GM18505 (cell line): ENCODE measurements at regions not wholly inside any gene's neighbourhood (a gene's known extent, or its start where the extent isn't known, plus 50 kb on each side); places are given as distances from the start of the nearest gene placed in this dataset.
"Not testable (repeated sequence)": the region's sequence is repeated elsewhere in the genome, so short reads cannot be mapped to it uniquely, and the experiment has no call there.

ENCODE experiments used
- ATAC-seq: cut with Tn5 transposase; IDR thresholded peaks from one replicate; pipeline ENCODE4 v1.9.1; 2021; ENCODE audit not compliant: unreplicated experiment
- POLR2A ChIP-seq: IDR thresholded peaks from 4 replicates; pipeline ENCODE4 v1.6.1; 2011; ENCODE audit warnings: borderline replicate concordance; ENCODE audit not compliant: insufficient read depth, insufficient read length; ENCODE audit errors: extremely low read depth

GRCh38 chr5:135262364-135262763 is 136.7 kb downstream of the MACROH2A1 start:
- no peak for TF ChIP-seq POLR2A
- no peak for ATAC-seq

- ATAC-seq, result not testable (repeated sequence)
Observed at GRCh38 chr5:135260108-135260507, 138.9 kb downstream of the MACROH2A1 start.

- no peak for TF ChIP-seq POLR2A
- ATAC-seq, result no peak
Observed at GRCh38 chr5:135255461-135256178, 143.4 kb downstream of the MACROH2A1 start.

- ATAC-seq, result no peak
- no peak for TF ChIP-seq POLR2A
Observed at GRCh38 chr5:135254183-135254582, 144.8 kb downstream of the MACROH2A1 start.

GRCh38 chr5:135253601-135254178 is 145.3 kb downstream of the MACROH2A1 start:
- ATAC-seq, result no peak
- TF ChIP-seq POLR2A, result no peak

- no peak for TF ChIP-seq POLR2A
- no peak for ATAC-seq
Observed at GRCh38 chr5:135251093-135251492, 147.9 kb downstream of the MACROH2A1 start.

GRCh38 chr5:135250671-135251070 is 148.4 kb downstream of the MACROH2A1 start:
- TF ChIP-seq POLR2A, result no peak
- no peak for ATAC-seq

GRCh38 chr5:135249658-135250057 is 149.4 kb downstream of the MACROH2A1 start:
- ATAC-seq, result no peak
- TF ChIP-seq POLR2A, result no peak

- no peak for ATAC-seq
- no peak for TF ChIP-seq POLR2A
Observed at GRCh38 chr5:135248801-135249231, 150.2 kb downstream of the MACROH2A1 start.

- no peak for TF ChIP-seq POLR2A
- no peak for ATAC-seq
Observed at GRCh38 chr5:135246923-135247795, 151.9 kb downstream of the MACROH2A1 start.

- ATAC-seq, result no peak
- no peak for TF ChIP-seq POLR2A
Observed at GRCh38 chr5:135246605-135246922, 152.5 kb downstream of the MACROH2A1 start.

GRCh38 chr5:135245521-135246499 is 153.2 kb downstream of the MACROH2A1 start:
- no peak for ATAC-seq
- TF ChIP-seq POLR2A, result no peak

- TF ChIP-seq POLR2A, result no peak
- ATAC-seq, result no peak
Observed at GRCh38 chr5:135244620-135245021, 154.4 kb downstream of the MACROH2A1 start.
